ENCODE measurements at regions not wholly inside any gene's neighbourhood (a gene's known extent, or its start where the extent isn't known, plus 50 kb on each side); places are given as distances from the start of the nearest gene placed in this dataset.

- TF ChIP-seq SUZ12 (IDR thresholded peaks at IDR 0.05; ENCODE audit: extremely low read depth, insufficient read depth, insufficient read length) (no peak), YY1 (IDR thresholded peaks at IDR 0.05; ENCODE audit: insufficient read depth, insufficient read length) (no peak)
Observed at GRCh38 chr13:65907666-65908525, 1322.2 kb downstream of the PCDH9 start.
